MM.1S (cell line): ENCODE measurements at regions not wholly inside any gene's neighbourhood (a gene's known extent, or its start where the extent isn't known, plus 50 kb on each side); places are given as distances from the start of the nearest gene placed in this dataset.

Experiments
- DNase-seq: peaks from one replicate; pipeline ENCODE4 v3.0.0-alpha.2; 2015
- H2AFZ ChIP-seq: fragments of 300-600 bp; sonication (generic); 2 replicates; pipeline ENCODE4 v1.6.0; 2016; ENCODE audit warnings: antibody characterized with exemption, low read length
- H3F3A ChIP-seq: fragments of 300-600 bp; sonication (generic); 2 replicates; pipeline ENCODE4 v1.6.1; 2016; ENCODE audit warnings: mild to moderate bottlenecking, antibody characterized with exemption, low read length, moderate library complexity, mixed read lengths; ENCODE audit not compliant: insufficient read depth
- H3K27ac ChIP-seq: fragments of 300-600 bp; sonication (generic); 2 replicates; pipeline ENCODE4 v1.5.1; 2016; ENCODE audit warnings: mild to moderate bottlenecking, low read length
- H3K27me3 ChIP-seq: fragments of 300-600 bp; sonication (generic); replicated peaks from 2 replicates; pipeline ENCODE4 v1.6.0; 2016; ENCODE audit warnings: low read length; ENCODE audit not compliant: insufficient read depth
- H3K36me3 ChIP-seq: fragments of 300-600 bp; sonication (generic); replicated peaks from 2 replicates; pipeline ENCODE4 v1.6.1; 2016; ENCODE audit warnings: mild to moderate bottlenecking, low read length, mixed read lengths; ENCODE audit not compliant: insufficient read depth
- H3K4me1 ChIP-seq: fragments of 300-600 bp; sonication (generic); 2 replicates; pipeline ENCODE4 v1.6.1; 2016; ENCODE audit warnings: low read length, mixed read lengths
- H3K4me2 ChIP-seq: fragments of 300-600 bp; sonication (generic); 2 replicates; pipeline ENCODE4 v1.6.0; 2016; ENCODE audit warnings: low read depth, low read length
- H3K4me3 ChIP-seq: fragments of 300-600 bp; sonication (generic); 2 replicates; pipeline ENCODE4 v1.5.1; 2016; ENCODE audit warnings: low read length, mixed read lengths
- H3K79me2 ChIP-seq: fragments of 300-600 bp; sonication (generic); 2 replicates; pipeline ENCODE4 v1.6.1; 2016; ENCODE audit warnings: mixed run types, low read length, mixed read lengths
- H3K9ac ChIP-seq: fragments of 300-600 bp; sonication (generic); 2 replicates; pipeline ENCODE4 v1.6.1; 2016; ENCODE audit warnings: low read length, mixed read lengths
- H3K9me2 ChIP-seq: fragments of 300-600 bp; sonication (generic); replicated peaks from 2 replicates; pipeline ENCODE4 v1.6.1; 2016; ENCODE audit warnings: mild to moderate bottlenecking, low read length, mixed read lengths; ENCODE audit not compliant: insufficient read depth
- H3K9me3 ChIP-seq: fragments of 300-600 bp; sonication (generic); replicated peaks from 2 replicates; pipeline ENCODE4 v1.6.1; 2016; ENCODE audit warnings: mild to moderate bottlenecking, low read length, mixed read lengths; ENCODE audit not compliant: insufficient read depth
- H4K20me1 ChIP-seq: fragments of 300-600 bp; sonication (generic); 2 replicates; pipeline ENCODE4 v1.6.1; 2016; ENCODE audit warnings: mild to moderate bottlenecking, low read length, moderate library complexity, mixed read lengths; ENCODE audit not compliant: insufficient read depth
- EZH2 ChIP-seq: fragments of 300-600 bp; sonication (generic); optimal IDR thresholded peaks from 2 replicates; pipeline ENCODE3; 2017; ENCODE audit warnings: low read depth, mild to moderate bottlenecking, antibody characterized with exemption, low read length, mixed read lengths
- EZH2phosphoT487 ChIP-seq: fragments of 300-600 bp; sonication (generic); IDR thresholded peaks from 2 replicates; pipeline ENCODE4 v1.6.1; 2018; ENCODE audit warnings: antibody characterized with exemption, low read length
- TF ChIP-seq, protein P1 (sequence below): fragments of 300-600 bp; sonication (generic); IDR thresholded peaks from 2 replicates; pipeline ENCODE4 v1.5.1; 2016; ENCODE audit warnings: antibody characterized with exemption, low read length, mixed read lengths

DNA sequence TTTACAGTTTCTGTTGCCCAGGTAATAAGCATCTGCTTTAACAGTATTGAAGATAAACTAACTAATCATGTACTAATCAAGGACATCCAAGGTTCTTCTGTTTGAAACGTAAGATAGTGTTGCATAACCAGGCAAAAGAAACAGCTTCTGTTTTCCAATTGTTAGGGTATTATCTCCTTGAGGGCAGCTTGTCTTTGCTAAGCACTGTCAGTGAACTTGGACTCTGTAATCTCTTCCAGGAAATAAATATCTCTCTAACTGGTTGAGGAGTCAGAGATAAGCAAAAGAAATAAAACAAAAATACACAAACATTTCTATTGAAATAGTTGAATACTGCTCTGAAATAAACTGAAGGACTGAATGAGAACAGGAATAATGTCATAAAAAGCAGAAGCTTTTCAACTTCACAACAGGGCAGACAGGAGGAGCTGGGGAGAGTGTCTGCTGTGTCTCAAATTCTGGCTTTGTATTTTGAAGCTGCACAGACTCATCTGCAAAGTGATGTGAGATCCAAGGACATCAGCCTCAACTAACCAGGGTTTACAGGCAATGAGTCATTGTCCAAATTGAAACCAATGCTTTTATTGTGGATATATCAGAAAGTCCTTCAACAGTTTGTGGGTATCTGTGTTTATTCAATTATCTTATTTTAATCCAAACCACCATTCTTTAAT is 1253.0 kb upstream of the PCDH7 start:
- Histone ChIP-seq H3K9ac (no peak overlapping the region), H3K27me3 (no peaks in the 10 kb centered on the region), H3K36me3 (no peaks in the 10 kb centered on the region), H3F3A (no peaks in the 10 kb centered on the region), H3K9me3 (no peaks in the 10 kb centered on the region), H2AFZ (no peak overlapping the region), H3K4me3 (no peak overlapping the region), H3K4me1 (no peaks in the 10 kb centered on the region), H4K20me1 (no peaks in the 10 kb centered on the region), H3K79me2 (no peaks in the 10 kb centered on the region), H3K9me2 (no peaks in the 10 kb centered on the region), H3K4me2 (no peak overlapping the region), H3K27ac (no peak overlapping the region)
- TF ChIP-seq EZH2phosphoT487 (no peak), EZH2 (no peak)
- TF ChIP-seq, protein P1, sequence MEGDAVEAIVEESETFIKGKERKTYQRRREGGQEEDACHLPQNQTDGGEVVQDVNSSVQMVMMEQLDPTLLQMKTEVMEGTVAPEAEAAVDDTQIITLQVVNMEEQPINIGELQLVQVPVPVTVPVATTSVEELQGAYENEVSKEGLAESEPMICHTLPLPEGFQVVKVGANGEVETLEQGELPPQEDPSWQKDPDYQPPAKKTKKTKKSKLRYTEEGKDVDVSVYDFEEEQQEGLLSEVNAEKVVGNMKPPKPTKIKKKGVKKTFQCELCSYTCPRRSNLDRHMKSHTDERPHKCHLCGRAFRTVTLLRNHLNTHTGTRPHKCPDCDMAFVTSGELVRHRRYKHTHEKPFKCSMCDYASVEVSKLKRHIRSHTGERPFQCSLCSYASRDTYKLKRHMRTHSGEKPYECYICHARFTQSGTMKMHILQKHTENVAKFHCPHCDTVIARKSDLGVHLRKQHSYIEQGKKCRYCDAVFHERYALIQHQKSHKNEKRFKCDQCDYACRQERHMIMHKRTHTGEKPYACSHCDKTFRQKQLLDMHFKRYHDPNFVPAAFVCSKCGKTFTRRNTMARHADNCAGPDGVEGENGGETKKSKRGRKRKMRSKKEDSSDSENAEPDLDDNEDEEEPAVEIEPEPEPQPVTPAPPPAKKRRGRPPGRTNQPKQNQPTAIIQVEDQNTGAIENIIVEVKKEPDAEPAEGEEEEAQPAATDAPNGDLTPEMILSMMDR = no peak
- DNase-seq = no peak
